Tibial nerve (tissue), 3 donors: ENCODE measurements at regions not wholly inside any gene's neighbourhood (a gene's known extent, or its start where the extent isn't known, plus 50 kb on each side); places are given as distances from the start of the nearest gene placed in this dataset.

Experiments
- POLR2A ChIP-seq, 2 donors: fragments of 450-650 bp; IDR thresholded peaks; one replicate each; pipeline ENCODE4 v1.6.1; 2017; ENCODE audit warnings: antibody characterized with exemption in 2 of 2, mild to moderate bottlenecking in 2 of 2, moderate library complexity in 2 of 2
- TF ChIP-seq, protein P1 (sequence below), 5 experiments: fragments of 200-600 bp in 3 of 5; fragments of 450-650 bp in 2 of 5; sonication (generic) in 3 of 5; IDR thresholded peaks; one replicate each; pipeline ENCODE4 v1.5.1; 2016 to 2019; ENCODE audit warnings: antibody characterized with exemption in 5 of 5, mild to moderate bottlenecking in 3 of 5, moderate library complexity in 2 of 5

GRCh38 chr6:67433124-67433523 lies 1202.0 kb upstream of the ADGRB3 start:
- TF ChIP-seq, protein P1, sequence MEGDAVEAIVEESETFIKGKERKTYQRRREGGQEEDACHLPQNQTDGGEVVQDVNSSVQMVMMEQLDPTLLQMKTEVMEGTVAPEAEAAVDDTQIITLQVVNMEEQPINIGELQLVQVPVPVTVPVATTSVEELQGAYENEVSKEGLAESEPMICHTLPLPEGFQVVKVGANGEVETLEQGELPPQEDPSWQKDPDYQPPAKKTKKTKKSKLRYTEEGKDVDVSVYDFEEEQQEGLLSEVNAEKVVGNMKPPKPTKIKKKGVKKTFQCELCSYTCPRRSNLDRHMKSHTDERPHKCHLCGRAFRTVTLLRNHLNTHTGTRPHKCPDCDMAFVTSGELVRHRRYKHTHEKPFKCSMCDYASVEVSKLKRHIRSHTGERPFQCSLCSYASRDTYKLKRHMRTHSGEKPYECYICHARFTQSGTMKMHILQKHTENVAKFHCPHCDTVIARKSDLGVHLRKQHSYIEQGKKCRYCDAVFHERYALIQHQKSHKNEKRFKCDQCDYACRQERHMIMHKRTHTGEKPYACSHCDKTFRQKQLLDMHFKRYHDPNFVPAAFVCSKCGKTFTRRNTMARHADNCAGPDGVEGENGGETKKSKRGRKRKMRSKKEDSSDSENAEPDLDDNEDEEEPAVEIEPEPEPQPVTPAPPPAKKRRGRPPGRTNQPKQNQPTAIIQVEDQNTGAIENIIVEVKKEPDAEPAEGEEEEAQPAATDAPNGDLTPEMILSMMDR (IDR thresholded peaks at IDR 0.05) = no peak
- TF ChIP-seq POLR2A (IDR thresholded peaks at IDR 0.05) = no peak
